ENCODE measurements at regions not wholly inside any gene's neighbourhood (a gene's known extent, or its start where the extent isn't known, plus 50 kb on each side); places are given as distances from the start of the nearest gene placed in this dataset.
"Not testable (repeated sequence)": the region's sequence is repeated elsewhere in the genome, so short reads cannot be mapped to it uniquely, and the experiment has no call there.

GRCh38 chr3:144023543-144023942 is 51.9 kb downstream of the DIPK2A start:
- not testable (repeated sequence) for H3K36me3 ChIP-seq (ENCODE audit: control insufficient read depth in 1 of 2, insufficient read depth in 2 of 2, low read length in 2 of 2); H3K9me3 ChIP-seq (ENCODE audit: control insufficient read depth in 1 of 2, low read length in 2 of 2); H3K27me3 ChIP-seq (ENCODE audit: low read depth, low read length); H3K4me1 ChIP-seq (ENCODE audit: control insufficient read depth in 1 of 2, insufficient read depth in 2 of 2, low read length in 2 of 2); H3K4me3 ChIP-seq (ENCODE audit: low read depth in 1 of 2, low read length in 2 of 2); H3K27ac ChIP-seq (ENCODE audit: low read length)

- no peak overlapping the region for H3K27ac ChIP-seq (ENCODE audit: low read length)
- H3K4me3 ChIP-seq (ENCODE audit: low read depth in 1 of 2, low read length in 2 of 2) = no peak overlapping the region
- H3K4me1 ChIP-seq (ENCODE audit: control insufficient read depth in 1 of 2, insufficient read depth in 2 of 2, low read length in 2 of 2) = no peaks in the 10 kb centered on the region
- H3K9me3 ChIP-seq (ENCODE audit: control insufficient read depth in 1 of 2, low read length in 2 of 2) = no peaks in the 10 kb centered on the region
- no peaks in the 10 kb centered on the region for H3K36me3 ChIP-seq (ENCODE audit: control insufficient read depth in 1 of 2, insufficient read depth in 2 of 2, low read length in 2 of 2)
- H3K27me3 ChIP-seq (ENCODE audit: low read depth, low read length) = no peaks in the 10 kb centered on the region
Observed at GRCh38 chr3:144028798-144029411, 57.3 kb downstream of the DIPK2A start.

GRCh38 chr3:144029769-144030168 is 58.1 kb downstream of the DIPK2A start:
- H3K27ac ChIP-seq (ENCODE audit: low read length) = no peak overlapping the region
- no peaks in the 10 kb centered on the region for H3K4me1 ChIP-seq (ENCODE audit: control insufficient read depth in 1 of 2, insufficient read depth in 2 of 2, low read length in 2 of 2)
- H3K4me3 ChIP-seq (ENCODE audit: low read depth in 1 of 2, low read length in 2 of 2) = no peak overlapping the region
- H3K36me3 ChIP-seq (ENCODE audit: control insufficient read depth in 1 of 2, insufficient read depth in 2 of 2, low read length in 2 of 2) = no peaks in the 10 kb centered on the region
- no peaks in the 10 kb centered on the region for H3K9me3 ChIP-seq (ENCODE audit: control insufficient read depth in 1 of 2, low read length in 2 of 2)
- no peaks in the 10 kb centered on the region for H3K27me3 ChIP-seq (ENCODE audit: low read depth, low read length)

GRCh38 chr3:144031938-144032337 is 60.3 kb downstream of the DIPK2A start:
- no peak overlapping the region for H3K4me3 ChIP-seq (ENCODE audit: low read depth in 1 of 2, low read length in 2 of 2)
- H3K27ac ChIP-seq (ENCODE audit: low read length) = no peak overlapping the region
- no peaks in the 10 kb centered on the region for H3K9me3 ChIP-seq (ENCODE audit: control insufficient read depth in 1 of 2, low read length in 2 of 2)
- H3K27me3 ChIP-seq (ENCODE audit: low read depth, low read length) = no peaks in the 10 kb centered on the region
- no peaks in the 10 kb centered on the region for H3K4me1 ChIP-seq (ENCODE audit: control insufficient read depth in 1 of 2, insufficient read depth in 2 of 2, low read length in 2 of 2)
- H3K36me3 ChIP-seq (ENCODE audit: control insufficient read depth in 1 of 2, insufficient read depth in 2 of 2, low read length in 2 of 2) = no peaks in the 10 kb centered on the region

GRCh38 chr3:144032531-144033239 is 61.1 kb downstream of the DIPK2A start:
- Histone ChIP-seq H3K27me3 (ENCODE audit: low read depth, low read length) (no peaks in the 10 kb centered on the region), H3K9me3 (ENCODE audit: control insufficient read depth in 1 of 2, low read length in 2 of 2) (no peaks in the 10 kb centered on the region), H3K4me3 (ENCODE audit: low read depth in 1 of 2, low read length in 2 of 2) (no peak overlapping the region), H3K4me1 (ENCODE audit: control insufficient read depth in 1 of 2, insufficient read depth in 2 of 2, low read length in 2 of 2) (no peaks in the 10 kb centered on the region), H3K27ac (ENCODE audit: low read length) (no peak overlapping the region), H3K36me3 (ENCODE audit: control insufficient read depth in 1 of 2, insufficient read depth in 2 of 2, low read length in 2 of 2) (no peaks in the 10 kb centered on the region)

- Histone ChIP-seq H3K4me3 (ENCODE audit: low read depth in 1 of 2, low read length in 2 of 2) (no peak overlapping the region), H3K9me3 (ENCODE audit: control insufficient read depth in 1 of 2, low read length in 2 of 2) (no peaks in the 10 kb centered on the region), H3K27me3 (ENCODE audit: low read depth, low read length) (no peaks in the 10 kb centered on the region), H3K27ac (ENCODE audit: low read length) (no peak overlapping the region), H3K36me3 (ENCODE audit: control insufficient read depth in 1 of 2, insufficient read depth in 2 of 2, low read length in 2 of 2) (no peaks in the 10 kb centered on the region), H3K4me1 (ENCODE audit: control insufficient read depth in 1 of 2, insufficient read depth in 2 of 2, low read length in 2 of 2) (no peaks in the 10 kb centered on the region)
Observed at GRCh38 chr3:144033240-144033589, 61.6 kb downstream of the DIPK2A start.

- no peak overlapping the region for H3K4me3 ChIP-seq (ENCODE audit: low read depth in 1 of 2, low read length in 2 of 2)
- H3K9me3 ChIP-seq (ENCODE audit: control insufficient read depth in 1 of 2, low read length in 2 of 2) = no peaks in the 10 kb centered on the region
- no peak overlapping the region for H3K27ac ChIP-seq (ENCODE audit: low read length)
- H3K36me3 ChIP-seq (ENCODE audit: control insufficient read depth in 1 of 2, insufficient read depth in 2 of 2, low read length in 2 of 2) = no peaks in the 10 kb centered on the region
- no peaks in the 10 kb centered on the region for H3K27me3 ChIP-seq (ENCODE audit: low read depth, low read length)
- H3K4me1 ChIP-seq (ENCODE audit: control insufficient read depth in 1 of 2, insufficient read depth in 2 of 2, low read length in 2 of 2) = no peaks in the 10 kb centered on the region
Observed at GRCh38 chr3:144033863-144034262, 62.2 kb downstream of the DIPK2A start.

GRCh38 chr3:144034715-144035290 is 63.2 kb downstream of the DIPK2A start:
- Histone ChIP-seq H3K27ac (ENCODE audit: low read length) (no peak overlapping the region), H3K36me3 (ENCODE audit: control insufficient read depth in 1 of 2, insufficient read depth in 2 of 2, low read length in 2 of 2) (no peaks in the 10 kb centered on the region), H3K4me3 (ENCODE audit: low read depth in 1 of 2, low read length in 2 of 2) (no peak overlapping the region), H3K27me3 (ENCODE audit: low read depth, low read length) (no peaks in the 10 kb centered on the region), H3K4me1 (ENCODE audit: control insufficient read depth in 1 of 2, insufficient read depth in 2 of 2, low read length in 2 of 2) (no peaks in the 10 kb centered on the region), H3K9me3 (ENCODE audit: control insufficient read depth in 1 of 2, low read length in 2 of 2) (no peaks in the 10 kb centered on the region)

GRCh38 chr3:144036498-144036897 is 64.9 kb downstream of the DIPK2A start:
- no peaks in the 10 kb centered on the region for H3K36me3 ChIP-seq (ENCODE audit: control insufficient read depth in 1 of 2, insufficient read depth in 2 of 2, low read length in 2 of 2)
- no peak overlapping the region for H3K27ac ChIP-seq (ENCODE audit: low read length)
- no peaks in the 10 kb centered on the region for H3K9me3 ChIP-seq (ENCODE audit: control insufficient read depth in 1 of 2, low read length in 2 of 2)
- H3K27me3 ChIP-seq (ENCODE audit: low read depth, low read length) = no peaks in the 10 kb centered on the region
- no peak overlapping the region for H3K4me3 ChIP-seq (ENCODE audit: low read depth in 1 of 2, low read length in 2 of 2)
- no peaks in the 10 kb centered on the region for H3K4me1 ChIP-seq (ENCODE audit: control insufficient read depth in 1 of 2, insufficient read depth in 2 of 2, low read length in 2 of 2)

GRCh38 chr3:144039661-144040060 is 68.0 kb downstream of the DIPK2A start:
- H3K27me3 ChIP-seq (ENCODE audit: low read depth, low read length) = no peaks in the 10 kb centered on the region
- H3K4me1 ChIP-seq (ENCODE audit: control insufficient read depth in 1 of 2, insufficient read depth in 2 of 2, low read length in 2 of 2) = no peaks in the 10 kb centered on the region
- no peaks in the 10 kb centered on the region for H3K36me3 ChIP-seq (ENCODE audit: control insufficient read depth in 1 of 2, insufficient read depth in 2 of 2, low read length in 2 of 2)
- no peaks in the 10 kb centered on the region for H3K9me3 ChIP-seq (ENCODE audit: control insufficient read depth in 1 of 2, low read length in 2 of 2)
- no peak overlapping the region for H3K27ac ChIP-seq (ENCODE audit: low read length)
- H3K4me3 ChIP-seq (ENCODE audit: low read depth in 1 of 2, low read length in 2 of 2) = no peak overlapping the region

- Histone ChIP-seq H3K27me3 (ENCODE audit: low read depth, low read length) (no peaks in the 10 kb centered on the region), H3K9me3 (ENCODE audit: control insufficient read depth in 1 of 2, low read length in 2 of 2) (no peaks in the 10 kb centered on the region), H3K4me1 (ENCODE audit: control insufficient read depth in 1 of 2, insufficient read depth in 2 of 2, low read length in 2 of 2) (no peaks in the 10 kb centered on the region), H3K4me3 (ENCODE audit: low read depth in 1 of 2, low read length in 2 of 2) (no peak overlapping the region), H3K27ac (ENCODE audit: low read length) (no peak overlapping the region), H3K36me3 (ENCODE audit: control insufficient read depth in 1 of 2, insufficient read depth in 2 of 2, low read length in 2 of 2) (no peaks in the 10 kb centered on the region)
Observed at GRCh38 chr3:144041960-144042556, 70.4 kb downstream of the DIPK2A start.

Measured in muscle layer of duodenum (tissue), 2 donors.